B cell (primary cell): ENCODE measurements at regions not wholly inside any gene's neighbourhood (a gene's known extent, or its start where the extent isn't known, plus 50 kb on each side); places are given as distances from the start of the nearest gene placed in this dataset.

Experiments
- ATAC-seq: fragments of 200-7000 bp; cut with Tn5 transposase; one replicate; pipeline ENCODE4 v1.10.0; 2021; ENCODE audit warnings: low read depth, mild to moderate bottlenecking, moderate number of reproducible peaks, moderate library complexity
- CTCF ChIA-PET: fragments of 350-600 bp; sonication (Branson Sonifier 250); formaldehyde crosslinking; loops from one replicate; lab custom pipeline; 2021; ENCODE audit warnings: antibody characterized with exemption, inconsistent platforms; lab: Charles Lee
- POLR2A ChIA-PET: fragments of 350-600 bp; sonication (Branson Sonifier 250); formaldehyde crosslinking; loops from one replicate; lab custom pipeline; 2021; ENCODE audit warnings: antibody characterized with exemption; lab: Charles Lee
- DNase-seq: peaks from one replicate; pipeline ENCODE4 v3.0.0; 2013
- H2AFZ ChIP-seq: 2 replicates; pipeline ENCODE4 v1.6.1; 2012; ENCODE audit warnings: mild to moderate bottlenecking, low read depth, low read length; ENCODE audit not compliant: insufficient read depth, poor library complexity, severe bottlenecking
- H3K27ac ChIP-seq, 2 donors: 1 replicate in 1 of 2; 2 replicates in 1 of 2; pipeline ENCODE4 v1.5.1; 2012 to 2013; ENCODE audit warnings: low read length in 2 of 2, mild to moderate bottlenecking in 2 of 2, moderate library complexity in 1 of 2
- H3K27me3 ChIP-seq, 4 experiments: fragments of 200-600 bp in 1 of 4; sonication (generic) in 1 of 4; replicated peaks in 1 of 4; 1 replicate in 2 of 4; 2 replicates in 2 of 4; pipeline versions ENCODE4 v1.6.1 to v1.7.0; 2013 to 2016; ENCODE audit warnings: low read length in 3 of 4, mild to moderate bottlenecking in 2 of 4, mixed read lengths in 1 of 4, moderate library complexity in 1 of 4; ENCODE audit not compliant: insufficient read depth in 4 of 4, control insufficient read depth in 3 of 4; ENCODE audit errors: control extremely low read depth in 1 of 4
- H3K36me3 ChIP-seq, 2 experiments: replicated peaks in 1 of 2; 1 replicate in 1 of 2; 2 replicates in 1 of 2; pipeline versions ENCODE4 v1.6.1 to v1.7.1; 2013; ENCODE audit warnings: low read length in 1 of 2; ENCODE audit not compliant: insufficient read depth in 2 of 2, control insufficient read depth in 1 of 2; ENCODE audit errors: control extremely low read depth in 1 of 2, extremely low read depth in 1 of 2
- H3K4me1 ChIP-seq, 2 donors: fragments of 200-600 bp in 1 of 2; sonication (generic) in 1 of 2; 1 replicate in 1 of 2; 2 replicates in 1 of 2; pipeline versions ENCODE4 v1.5.1 to v1.6.1; 2013 to 2017; ENCODE audit warnings: low read length in 2 of 2; ENCODE audit not compliant: control insufficient read depth in 2 of 2, insufficient read depth in 2 of 2
- H3K4me2 ChIP-seq: replicated peaks from 2 replicates; pipeline ENCODE3; 2012; ENCODE audit warnings: mild to moderate bottlenecking, low read depth, low read length; ENCODE audit not compliant: poor library complexity, severe bottlenecking
- H3K4me3 ChIP-seq, 5 experiments: fragments of 200-600 bp in 1 of 5; sonication (generic) in 1 of 5; 1 replicate in 3 of 5; 2 replicates in 2 of 5; pipeline versions ENCODE4 v1.5.1 to v1.7.0; 2011 to 2016; ENCODE audit warnings: low read length in 4 of 5, mild to moderate bottlenecking in 4 of 5, low read depth in 2 of 5, control low read depth in 1 of 5, moderate library complexity in 1 of 5; ENCODE audit not compliant: insufficient read depth in 1 of 5; ENCODE audit errors: control extremely low read depth in 1 of 5, extremely low read depth in 1 of 5
- H3K79me2 ChIP-seq: fragments of 200-600 bp; sonication (generic); one replicate; pipeline ENCODE4 v1.6.0; 2016; ENCODE audit warnings: low read length; ENCODE audit not compliant: control insufficient read depth, insufficient read depth
- H3K9ac ChIP-seq: fragments of 200-600 bp; sonication (generic); 2 replicates; pipeline ENCODE4 v1.6.1; 2017; ENCODE audit warnings: mild to moderate bottlenecking, low read length, moderate library complexity
- H3K9me3 ChIP-seq, 3 donors: one replicate each; pipeline versions ENCODE4 v1.6.1 to v1.7.1; 2013; ENCODE audit warnings: low read length in 2 of 3; ENCODE audit not compliant: control insufficient read depth in 2 of 3, insufficient read depth in 1 of 3; ENCODE audit errors: control extremely low read depth in 1 of 3
- H4K20me1 ChIP-seq: 2 replicates; pipeline ENCODE4 v1.6.0; 2012; ENCODE audit warnings: mild to moderate bottlenecking, low read length; ENCODE audit not compliant: insufficient read depth, control insufficient read depth, poor library complexity, severe bottlenecking
- H3K27ac Mint-ChIP-seq: one replicate; pipeline ENCODE4 v1.8.0; 2021; ENCODE audit warnings: mixed read lengths
- H3K27me3 Mint-ChIP-seq: one replicate; pipeline ENCODE4 v1.8.0; 2021; ENCODE audit warnings: mixed read lengths
- H3K4me1 Mint-ChIP-seq: one replicate; pipeline ENCODE4 v1.8.0; 2021; ENCODE audit warnings: mixed read lengths
- H3K4me3 Mint-ChIP-seq: one replicate; pipeline ENCODE4 v1.8.0; 2021; ENCODE audit warnings: mixed read lengths
- H3K9me3 Mint-ChIP-seq: one replicate; pipeline ENCODE4 v1.8.0; 2022; ENCODE audit warnings: mixed read lengths; ENCODE audit not compliant: insufficient read depth
- CTCF ChIP-seq: fragments of 200-600 bp; IDR thresholded peaks from one replicate; pipeline ENCODE4 v1.8.0; 2022; ENCODE audit warnings: antibody characterized with exemption, mild to moderate bottlenecking
- EZH2 ChIP-seq: IDR thresholded peaks from 2 replicates; pipeline ENCODE4 v1.6.1; 2012; ENCODE audit warnings: borderline replicate concordance, low read depth, mild to moderate bottlenecking, moderate library complexity, low read length; ENCODE audit not compliant: insufficient read depth, poor library complexity, severe bottlenecking
- WGBS: methylation state at CpG from one replicate; pipeline ENCODE4 v1.1.5; 2013; ENCODE audit warnings: missing lambda C conversion rate; ENCODE audit not compliant: insufficient coverage; 5-methylcytosine and 5-hydroxymethylcytosine counted together
- intact Hi-C: fragments of 100-400 bp; cut with micrococcal nuclease; formaldehyde crosslinking; loops from one replicate; pipeline ENCODE4 v1.10.0; 2022

GRCh38 chr2:4732560-4732959 lies 959.6 kb upstream of the SOX11 start:
- Mint-ChIP-seq H3K4me1 (no peaks in the 10 kb centered on the region), H3K9me3 (no peaks in the 10 kb centered on the region), H3K27me3 (no peaks in the 10 kb centered on the region), H3K27ac (no peak overlapping the region), H3K4me3 (no peak overlapping the region)
- ChIA-PET CTCF (no interaction called here), POLR2A (no interaction called here)
- no peak overlapping the region for H3K27ac ChIP-seq
- no peak overlapping the region for H3K9ac ChIP-seq
- peaks cover 0 to 3% (median 0%) of the 10 kb centered on the region in 3 donors for H3K9me3 ChIP-seq
- ATAC-seq = no peak
- no peaks in the 10 kb centered on the region for H3K27me3 ChIP-seq
- H3K79me2 ChIP-seq = no peaks in the 10 kb centered on the region
- no peak overlapping the region for H3K4me3 ChIP-seq
- no peak overlapping the region for H2AFZ ChIP-seq
- TF ChIP-seq CTCF (no peak), EZH2 (no peak)
- no peaks in the 10 kb centered on the region for H3K36me3 ChIP-seq
- no peak for DNase-seq
- WGBS = 100% methylated on average over 1 of the region's 2 CpGs
- no peaks in the 10 kb centered on the region for H4K20me1 ChIP-seq
- no peaks in the 10 kb centered on the region for H3K4me1 ChIP-seq
- intact Hi-C loops = no loop called here
- no peak overlapping the region for H3K4me2 ChIP-seq

GRCh38 chr2:4745056-4745991 lies 946.9 kb upstream of the SOX11 start:
- no peaks in the 10 kb centered on the region for H3K27me3 Mint-ChIP-seq

More at GRCh38 chr2:4745056-4745991, 946.9 kb upstream of the SOX11 start:
- Histone ChIP-seq H3K4me2 (no peak overlapping the region), H3K27ac (no peak overlapping the region), H3K4me1 (no peaks in the 10 kb centered on the region), H3K27me3 (no peaks in the 10 kb centered on the region), H4K20me1 (no peaks in the 10 kb centered on the region), H3K79me2 (no peaks in the 10 kb centered on the region), H3K9ac (no peak overlapping the region), H3K4me3 (no peak overlapping the region), H3K36me3 (no peaks in the 10 kb centered on the region), H3K9me3 (peaks cover 0 to 9% (median 0%) of the 10 kb centered on the region in 3 donors), H2AFZ (no peak overlapping the region)
- Mint-ChIP-seq H3K4me3 (no peak overlapping the region), H3K9me3 (peaks cover 5% of the 10 kb centered on the region), H3K27ac (no peak overlapping the region), H3K4me1 (no peaks in the 10 kb centered on the region)
- intact Hi-C loops = no loop called here
- TF ChIP-seq EZH2 (no peak), CTCF (no peak)
- ChIA-PET CTCF (no interaction called here), POLR2A (no interaction called here)
- 72% methylated on average over 8 of the region's 12 CpGs for WGBS
- ATAC-seq (no peak), DNase-seq (no peak)
